HUDEP-2 (cell line): ENCODE measurements at regions not wholly inside any gene's neighbourhood (a gene's known extent, or its start where the extent isn't known, plus 50 kb on each side); places are given as distances from the start of the nearest gene placed in this dataset.
"Not testable (repeated sequence)": the region's sequence is repeated elsewhere in the genome, so short reads cannot be mapped to it uniquely, and the experiment has no call there.

ENCODE experiments used
- DNase-seq, 76 experiments: peaks; one replicate each; lab custom pipeline; 2025; ENCODE audit not compliant: unreplicated experiment in 76 of 76; lab: John Stamatoyannopoulos, UW

DNA sequence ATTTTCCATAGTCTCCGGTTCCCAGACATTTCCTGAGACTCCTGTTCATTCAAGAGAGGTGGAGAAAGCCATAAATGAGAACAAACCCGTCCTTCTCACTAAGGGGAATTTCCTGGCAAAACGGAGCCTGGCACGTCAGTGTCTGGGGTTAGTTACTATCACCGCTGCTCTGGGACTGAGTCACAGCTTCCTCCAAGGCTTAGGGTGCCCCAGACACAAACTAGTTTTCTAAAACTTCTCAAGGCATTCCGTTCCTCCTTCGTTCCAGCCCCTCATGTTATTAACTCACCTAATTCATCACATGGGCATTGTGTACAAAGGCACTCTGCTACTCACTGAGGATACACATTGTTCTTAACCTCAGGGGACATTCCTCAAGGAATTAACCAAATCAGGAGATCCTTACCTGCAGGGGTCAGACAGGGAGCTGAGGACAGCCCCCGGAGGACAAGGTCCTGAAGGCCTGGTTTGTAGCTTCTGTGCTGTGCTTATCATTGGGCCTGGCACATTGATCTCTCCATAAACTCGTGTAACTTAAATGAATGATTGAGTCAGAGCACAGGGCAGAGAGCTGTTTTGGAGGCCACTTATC is 103.0 kb upstream of the KLF6 start:
- peak in 1 of 76 experiments; percentile 5 for DNase-seq

- DNase-seq, result no peak
Measured at GRCh38 chr10:3887404-3887803, 102.4 kb upstream of the KLF6 start.

DNA sequence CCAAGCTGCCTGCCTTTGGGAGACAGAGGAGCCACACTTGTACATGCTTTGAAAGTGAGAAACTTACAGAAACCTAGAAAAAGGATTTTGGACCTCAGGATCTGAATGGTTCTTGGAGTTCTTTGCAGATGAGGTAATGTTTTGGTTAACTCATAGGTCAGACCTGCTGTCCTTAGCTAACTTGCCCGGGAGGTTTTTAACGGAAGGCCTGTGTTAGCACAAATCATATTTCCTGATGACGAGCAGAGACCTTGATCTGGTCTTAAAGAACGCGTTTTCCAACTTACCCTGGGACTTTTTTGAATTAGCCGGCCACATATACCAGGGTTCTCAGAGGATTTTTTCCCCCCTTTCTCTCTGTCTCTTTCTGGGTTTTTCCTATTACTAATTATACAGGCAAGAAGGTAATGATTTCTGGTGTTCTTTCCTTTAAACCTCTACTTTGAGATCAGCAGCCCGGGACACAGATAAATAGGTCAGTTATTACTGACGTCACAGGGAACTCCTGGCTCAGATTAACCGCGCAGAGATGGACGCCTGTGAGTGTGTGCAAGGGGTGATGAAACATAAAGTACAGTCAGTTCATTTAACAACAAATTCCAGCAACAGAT is 101.7 kb upstream of the KLF6 start:
- DNase-seq, result no peak

DNA sequence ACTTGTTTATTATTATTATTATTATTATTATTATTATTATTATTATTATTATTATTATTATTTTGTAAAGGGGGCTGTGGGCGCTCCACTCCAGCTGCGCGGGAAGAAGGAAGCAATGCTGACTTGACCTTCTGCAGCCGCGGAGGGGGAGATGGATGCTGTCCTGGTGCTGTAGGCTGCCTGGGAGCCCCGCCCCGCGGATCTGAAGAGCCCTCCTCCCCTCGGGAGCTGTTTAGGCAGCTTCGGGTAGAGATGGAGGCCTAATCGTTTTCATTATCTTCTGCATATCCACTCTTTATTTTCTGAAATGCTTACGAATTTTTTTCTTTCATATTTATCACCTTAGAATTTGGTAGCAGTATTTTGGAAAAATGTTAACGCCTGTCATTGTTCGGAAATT is 101.2 kb upstream of the KLF6 start:
- no peak for DNase-seq

GRCh38 chr10:3882855-3883254 is 97.8 kb upstream of the KLF6 start:
- DNase-seq, result no peak

- DNase-seq, result no peak
Measured at GRCh38 chr10:3881622-3882021, 96.6 kb upstream of the KLF6 start.

GRCh38 chr10:3879073-3879472 is 94.1 kb upstream of the KLF6 start:
- no peak for DNase-seq

GRCh38 chr10:3877211-3878000 is 92.4 kb upstream of the KLF6 start:
- DNase-seq, result no peak

- DNase-seq, result no peak
Measured at GRCh38 chr10:3876350-3876962, 91.4 kb upstream of the KLF6 start.

DNA sequence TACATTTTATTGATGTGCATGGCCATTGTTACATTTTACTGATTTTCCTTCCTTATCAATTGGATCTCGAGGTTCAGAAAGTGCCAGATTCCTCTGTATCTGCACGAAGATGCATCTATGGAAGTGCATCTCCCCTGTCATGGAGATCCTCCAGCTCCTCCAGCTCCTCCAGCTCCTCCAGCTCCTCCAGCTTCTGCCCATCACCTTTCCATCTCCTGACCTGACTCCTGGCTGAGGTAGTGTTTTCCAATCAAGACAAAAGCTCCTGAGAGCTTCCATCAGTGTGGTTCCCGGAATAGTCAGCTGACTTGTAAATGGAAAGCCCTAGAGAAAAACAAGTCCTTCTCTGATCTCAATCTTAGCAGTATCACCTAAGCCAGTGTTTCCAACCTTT is 90.8 kb upstream of the KLF6 start:
- no peak for DNase-seq

- no peak for DNase-seq
Measured at GRCh38 chr10:3874990-3875841, 90.2 kb upstream of the KLF6 start.

GRCh38 chr10:3874610-3874989 is 89.6 kb upstream of the KLF6 start:
- not testable (repeated sequence) for DNase-seq

- DNase-seq, result peak in 13 of 76 experiments; percentile 6 to 57 (median 25)
Measured at GRCh38 chr10:3873728-3874461, 88.9 kb upstream of the KLF6 start.

DNA sequence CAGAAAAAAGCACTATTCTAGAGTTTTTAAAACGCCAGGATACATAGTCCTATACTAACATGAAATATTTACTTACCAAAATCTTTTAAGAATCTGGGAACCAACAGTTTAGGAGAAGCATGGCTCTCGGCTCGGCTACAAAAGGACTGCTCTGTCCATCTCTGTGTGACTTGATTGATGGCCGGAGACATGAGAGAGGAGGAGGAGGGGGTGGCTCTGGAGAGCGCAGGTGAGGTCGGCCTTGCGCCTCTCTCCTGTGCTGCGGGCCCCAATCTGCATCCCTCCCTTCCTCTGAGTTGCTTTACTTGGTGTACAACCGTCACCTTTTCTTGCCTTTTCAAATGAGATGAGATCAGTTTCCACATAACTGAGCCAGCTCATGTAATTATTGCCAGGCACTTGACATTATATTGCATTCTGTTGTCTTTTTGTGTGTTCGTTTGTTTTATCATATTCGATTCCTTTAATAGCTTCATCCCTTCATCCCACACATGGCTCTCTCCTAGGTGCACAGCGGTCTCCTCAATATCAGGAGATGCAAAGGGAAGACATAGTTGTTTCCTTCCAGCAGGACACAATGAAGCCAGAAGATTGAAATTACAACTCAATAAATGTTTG is 87.8 kb upstream of the KLF6 start:
- no peak for DNase-seq

GRCh38 chr10:3871424-3871996 is 86.5 kb upstream of the KLF6 start:
- no peak for DNase-seq

DNA sequence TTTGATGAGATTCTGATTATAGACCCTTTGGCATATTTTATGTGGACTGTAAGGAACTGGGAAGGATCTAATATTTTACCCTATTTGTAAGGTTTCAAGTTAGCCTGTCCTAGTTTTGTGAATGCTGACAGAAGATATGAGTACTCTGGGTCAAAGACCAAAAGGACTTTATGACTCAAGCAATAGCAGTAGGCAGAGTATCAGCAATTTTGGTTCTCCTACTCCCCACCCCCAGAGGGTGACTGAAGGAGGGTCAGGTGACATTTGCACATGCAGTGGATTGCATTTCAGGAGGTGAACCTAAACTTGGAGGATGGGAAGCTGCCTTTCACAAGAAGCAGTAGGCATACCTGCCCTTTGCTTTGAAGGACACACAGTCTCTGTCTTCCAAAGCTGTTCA is 84.0 kb upstream of the KLF6 start:
- no peak for DNase-seq

DNA sequence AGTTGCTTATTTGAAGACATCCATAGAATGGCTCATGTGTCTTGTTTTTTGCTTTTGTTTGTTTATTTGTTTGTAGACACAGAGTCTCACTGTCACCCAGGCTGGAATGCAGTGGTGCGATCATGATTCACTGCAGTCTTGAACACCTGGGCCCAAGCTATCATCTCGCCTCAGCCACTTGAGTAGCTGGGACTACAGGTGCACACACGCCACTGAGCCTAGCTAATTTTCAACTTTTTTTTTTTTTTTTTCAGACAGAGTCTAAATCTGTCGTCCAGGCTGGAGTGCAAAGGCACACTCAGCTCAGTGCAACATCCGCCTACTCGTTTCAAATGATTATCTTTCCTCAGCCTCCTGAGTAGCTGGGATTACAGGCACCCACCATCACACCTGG is 83.3 kb upstream of the KLF6 start:
- DNase-seq, result no peak

GRCh38 chr10:3867454-3868270 is 82.7 kb upstream of the KLF6 start:
- DNase-seq, result no peak

GRCh38 chr10:3866332-3866731 is 81.3 kb upstream of the KLF6 start:
- no peak for DNase-seq
